ENCODE measurements at regions not wholly inside any gene's neighbourhood (a gene's known extent, or its start where the extent isn't known, plus 50 kb on each side); places are given as distances from the start of the nearest gene placed in this dataset.

- TF ChIP-seq POLR2A (IDR thresholded peaks at IDR 0.05) (no peak), CTCF (IDR thresholded peaks at IDR 0.05) (no peak), POLR2AphosphoS5 (IDR thresholded peaks at IDR 0.05) (no peak), EP300 (IDR thresholded peaks at IDR 0.05) (no peak)
These were observed 356.2 kb downstream of the NPR3 start for GRCh38 chr5:33067291-33067690.
